Esophagus squamous epithelium (tissue), 5 donors: ENCODE measurements at regions not wholly inside any gene's neighbourhood (a gene's known extent, or its start where the extent isn't known, plus 50 kb on each side); places are given as distances from the start of the nearest gene placed in this dataset.

Experiments used
- DNase-seq: peaks from one replicate; lab custom pipeline; 2025; lab: John Stamatoyannopoulos, UW
- H3K27ac ChIP-seq, 4 donors: fragments of 200-600 bp; sonication (generic); one replicate each; pipeline ENCODE4 v1.5.1; 2016 to 2019; ENCODE audit warnings: mild to moderate bottlenecking in 1 of 4
- H3K27me3 ChIP-seq, 4 donors: fragments of 200-600 bp; sonication (generic); 1 replicate in 3 of 4; 2 replicates in 1 of 4; pipeline versions ENCODE4 v1.5.1 to v1.6.0; 2017 to 2021; ENCODE audit warnings: antibody characterized with exemption in 1 of 4
- H3K36me3 ChIP-seq, 3 donors: fragments of 200-600 bp; sonication (generic); one replicate each; pipeline ENCODE4 v1.5.1; 2016 to 2019
- H3K4me1 ChIP-seq, 3 donors: fragments of 200-600 bp; sonication (generic); one replicate each; pipeline ENCODE4 v1.5.1; 2017 to 2019
- H3K4me3 ChIP-seq, 4 donors: fragments of 200-600 bp; sonication (generic); 1 replicate in 3 of 4; 2 replicates in 1 of 4; pipeline ENCODE4 v1.5.1; 2016 to 2019; ENCODE audit warnings: mild to moderate bottlenecking in 2 of 4, moderate library complexity in 1 of 4
- H3K9me3 ChIP-seq, 3 donors: fragments of 200-600 bp; sonication (generic); one replicate each; pipeline ENCODE4 v1.5.1; 2016 to 2019
- CTCF ChIP-seq, 6 experiments: fragments of 450-650 bp in 4 of 6; fragments of 200-600 bp in 2 of 6; sonication (generic) in 2 of 6; IDR thresholded peaks; one replicate each; pipeline ENCODE4 v1.5.1; 2016 to 2019; ENCODE audit warnings: antibody characterized with exemption in 6 of 6, mild to moderate bottlenecking in 4 of 6, moderate library complexity in 4 of 6
- POLR2A ChIP-seq, 4 donors: fragments of 450-650 bp; IDR thresholded peaks; one replicate each; pipeline ENCODE4 v1.6.1; 2017; ENCODE audit warnings: antibody characterized with exemption in 4 of 4, mild to moderate bottlenecking in 4 of 4, moderate library complexity in 3 of 4
- WGBS, 2 donors: methylation state at CpG; one replicate each; pipeline ENCODE4 v1.1.5; 2018; 5-methylcytosine and 5-hydroxymethylcytosine counted together
- intact Hi-C: fragments of 100-400 bp; cut with DNase I; formaldehyde crosslinking; loops from one replicate; pipeline ENCODE4 v1.15.0; 2022
- donor health status: DM: yes; HTN: yes; CAD: no.

- intact Hi-C loops = no loop called here
- no peak for DNase-seq
- Histone ChIP-seq H3K36me3 (no peaks in the 10 kb centered on the region), H3K27ac (no peak overlapping the region), H3K27me3 (no peaks in the 10 kb centered on the region), H3K4me1 (no peaks in the 10 kb centered on the region), H3K9me3 (no peaks in the 10 kb centered on the region), H3K4me3 (no peak overlapping the region)
- WGBS, 2 donors = 83 to 84% methylated on average over 8 of the region's 8 CpGs
- no peak for TF ChIP-seq CTCF (IDR thresholded peaks at IDR 0.05)
- TF ChIP-seq POLR2A (IDR thresholded peaks at IDR 0.05) = no peak
Observed at GRCh38 chr1:164382384-164382783, 176.6 kb upstream of the PBX1 start.

GRCh38 chr1:164384262-164384661 is 174.7 kb upstream of the PBX1 start:
- 80 to 93% methylated on average over 3 of the region's 3 CpGs for WGBS, 2 donors
- intact Hi-C loops = no loop called here
- no peaks in the 10 kb centered on the region for H3K9me3 ChIP-seq
- no peak overlapping the region for H3K27ac ChIP-seq
- H3K27me3 ChIP-seq = no peaks in the 10 kb centered on the region
- TF ChIP-seq POLR2A (IDR thresholded peaks at IDR 0.05) (no peak), CTCF (IDR thresholded peaks at IDR 0.05) (no peak)
- H3K36me3 ChIP-seq = no peaks in the 10 kb centered on the region
- no peak overlapping the region for H3K4me3 ChIP-seq
- H3K4me1 ChIP-seq = no peaks in the 10 kb centered on the region
- DNase-seq = no peak

GRCh38 chr1:164417016-164417704 is 141.8 kb upstream of the PBX1 start:
- H3K4me3 ChIP-seq = no peak overlapping the region
- DNase-seq = no peak
- intact Hi-C loops = no loop called here
- no peak overlapping the region for H3K27ac ChIP-seq
- no peaks in the 10 kb centered on the region for H3K27me3 ChIP-seq
- H3K4me1 ChIP-seq = no peaks in the 10 kb centered on the region
- no peak for TF ChIP-seq POLR2A (IDR thresholded peaks at IDR 0.05)
- no peak for TF ChIP-seq CTCF (IDR thresholded peaks at IDR 0.05)
- no peaks in the 10 kb centered on the region for H3K9me3 ChIP-seq
- WGBS, 2 donors = 60 to 62% methylated on average over 2 of the region's 2 CpGs
- no peaks in the 10 kb centered on the region for H3K36me3 ChIP-seq

- WGBS, 2 donors = 67 to 88% methylated on average over 1 of the region's 1 CpG
- no peak for TF ChIP-seq POLR2A (IDR thresholded peaks at IDR 0.05)
- no peak for TF ChIP-seq CTCF (IDR thresholded peaks at IDR 0.05)
Observed at GRCh38 chr1:164423136-164423535, 135.8 kb upstream of the PBX1 start.

GRCh38 chr1:164433141-164433817 is 125.7 kb upstream of the PBX1 start:
- no peak for DNase-seq
- TF ChIP-seq POLR2A (IDR thresholded peaks at IDR 0.05) = no peak
- no peak for TF ChIP-seq CTCF (IDR thresholded peaks at IDR 0.05)
- H3K4me3 ChIP-seq = no peak overlapping the region
- intact Hi-C loops = no loop called here
- no peaks in the 10 kb centered on the region for H3K36me3 ChIP-seq
- no peak overlapping the region for H3K27ac ChIP-seq
- H3K27me3 ChIP-seq = no peaks in the 10 kb centered on the region
- H3K4me1 ChIP-seq = no peaks in the 10 kb centered on the region
- WGBS, 2 donors = 64 to 69% methylated on average over 3 of the region's 3 CpGs
- no peaks in the 10 kb centered on the region for H3K9me3 ChIP-seq

More at GRCh38 chr1:164423136-164423535, 135.8 kb upstream of the PBX1 start:
- Histone ChIP-seq H3K4me3 (no peak overlapping the region), H3K27ac (no peak overlapping the region), H3K36me3 (no peaks in the 10 kb centered on the region), H3K4me1 (no peaks in the 10 kb centered on the region), H3K27me3 (no peaks in the 10 kb centered on the region), H3K9me3 (no peaks in the 10 kb centered on the region)
- intact Hi-C loops = no loop called here
- DNase-seq = no peak
